Astrocyte (in vitro differentiated cells and primary cell): ENCODE measurements at regions not wholly inside any gene's neighbourhood (a gene's known extent, or its start where the extent isn't known, plus 50 kb on each side); places are given as distances from the start of the nearest gene placed in this dataset.

ENCODE experiments used
- DNase-seq: peaks from one replicate; pipeline ENCODE4 v3.0.0-alpha.2; 2010; ENCODE audit warnings: low read depth
- FAIRE-seq: peaks from 2 replicates; lab custom pipeline; 2011; peaks lifted over from hg19 to GRCh38; lab: Jason Lieb, UNC
- H2AFZ ChIP-seq: 2 replicates; pipeline ENCODE4 v1.6.0; 2012; ENCODE audit warnings: low read depth, low read length, inconsistent platforms
- H3K27ac ChIP-seq: 2 replicates; pipeline ENCODE4 v1.5.1; 2011; ENCODE audit warnings: low read depth, low read length, inconsistent platforms
- H3K27me3 ChIP-seq: 2 replicates; pipeline ENCODE4 v1.6.0; 2011; ENCODE audit warnings: low read length, inconsistent platforms; ENCODE audit not compliant: insufficient read depth
- H3K36me3 ChIP-seq: 2 replicates; pipeline ENCODE4 v1.5.1; 2011; ENCODE audit warnings: low read length, inconsistent platforms; ENCODE audit not compliant: insufficient read depth
- H3K4me1 ChIP-seq: 2 replicates; pipeline ENCODE4 v1.5.1; 2011; ENCODE audit warnings: low read length, inconsistent platforms; ENCODE audit not compliant: insufficient read depth
- H3K4me2 ChIP-seq: 2 replicates; pipeline ENCODE4 v1.6.0; 2012; ENCODE audit warnings: low read length, inconsistent platforms
- H3K4me3 ChIP-seq: 2 replicates; pipeline ENCODE4 v1.5.1; 2011; ENCODE audit warnings: low read depth, mild to moderate bottlenecking, low read length, inconsistent platforms; ENCODE audit not compliant: insufficient read depth
- H3K79me2 ChIP-seq: 2 replicates; pipeline ENCODE4 v1.6.0; 2012; ENCODE audit warnings: mild to moderate bottlenecking, low read length, inconsistent platforms; ENCODE audit not compliant: insufficient read depth
- H3K9ac ChIP-seq: 2 replicates; pipeline ENCODE4 v1.6.0; 2012; ENCODE audit warnings: mild to moderate bottlenecking, low read length, inconsistent platforms
- H3K9me3 ChIP-seq: 2 replicates; pipeline ENCODE4 v1.5.1; 2012; ENCODE audit warnings: low read depth, mild to moderate bottlenecking, low read length, inconsistent platforms; ENCODE audit not compliant: insufficient read depth
- H4K20me1 ChIP-seq: 2 replicates; pipeline ENCODE4 v1.6.0; 2012; ENCODE audit warnings: low read length, inconsistent platforms; ENCODE audit not compliant: insufficient read depth
- H3K27ac Mint-ChIP-seq: one replicate; pipeline ENCODE4 v1.8.0; 2021; ENCODE audit warnings: mild to moderate bottlenecking, mixed read lengths; ENCODE audit not compliant: unreplicated experiment
- H3K27me3 Mint-ChIP-seq: one replicate; pipeline ENCODE4 v1.8.0; 2021; ENCODE audit warnings: low read depth, mixed read lengths; ENCODE audit not compliant: unreplicated experiment
- H3K36me3 Mint-ChIP-seq: one replicate; pipeline ENCODE4 v1.8.0; 2021; ENCODE audit warnings: low read depth, mixed read lengths; ENCODE audit not compliant: unreplicated experiment
- H3K4me1 Mint-ChIP-seq: one replicate; pipeline ENCODE4 v1.8.0; 2021; ENCODE audit warnings: low read depth, mixed read lengths; ENCODE audit not compliant: unreplicated experiment
- H3K4me3 Mint-ChIP-seq: one replicate; pipeline ENCODE4 v1.8.0; 2021; ENCODE audit warnings: mild to moderate bottlenecking, moderate library complexity, mixed read lengths; ENCODE audit not compliant: unreplicated experiment
- H3K9me3 Mint-ChIP-seq: one replicate; pipeline ENCODE4 v1.8.0; 2021; ENCODE audit warnings: mild to moderate bottlenecking, mixed read lengths; ENCODE audit not compliant: unreplicated experiment
- CTCF ChIP-seq: IDR thresholded peaks from 2 replicates; pipeline ENCODE4 v1.5.1; 2011; ENCODE audit warnings: low read depth, mild to moderate bottlenecking, inconsistent platforms, low read length, moderate library complexity; ENCODE audit not compliant: insufficient read depth
- EZH2 ChIP-seq: IDR thresholded peaks from 2 replicates; pipeline ENCODE4 v1.6.1; 2012; ENCODE audit warnings: mild to moderate bottlenecking, low read length, inconsistent platforms; ENCODE audit not compliant: insufficient read depth

GRCh38 chr6:156598071-156598854 lies 178.9 kb upstream of the ARID1B start:
- no peak for FAIRE-seq
- H3K79me2 ChIP-seq: no peaks in the 10 kb centered on the region
- H3K4me2 ChIP-seq: peak overlapping the region; percentile 49
- DNase-seq: no peak
- Mint-ChIP-seq H3K4me3 (no peak overlapping the region), H3K27me3 (peaks cover 19% of the 10 kb centered on the region), H3K4me1 (peaks cover 8% of the 10 kb centered on the region), H3K9me3 (peaks cover 2% of the 10 kb centered on the region), H3K27ac (no peak overlapping the region), H3K36me3 (no peaks in the 10 kb centered on the region)
- no peak overlapping the region for H3K4me3 ChIP-seq
- H4K20me1 ChIP-seq: no peaks in the 10 kb centered on the region
- H3K4me1 ChIP-seq: no peaks in the 10 kb centered on the region
- peak overlapping the region; percentile 36 for H2AFZ ChIP-seq
- H3K9me3 ChIP-seq: no peaks in the 10 kb centered on the region
- H3K27ac ChIP-seq: no peak overlapping the region
- H3K36me3 ChIP-seq: no peaks in the 10 kb centered on the region
- H3K27me3 ChIP-seq: no peaks in the 10 kb centered on the region
- H3K9ac ChIP-seq: no peak overlapping the region
- TF ChIP-seq CTCF (no peak), EZH2 (no peak)

GRCh38 chr6:156597095-156597494 lies 180.1 kb upstream of the ARID1B start:
- no peaks in the 10 kb centered on the region for H4K20me1 ChIP-seq
- Mint-ChIP-seq H3K4me1 (peaks cover 8% of the 10 kb centered on the region), H3K9me3 (peaks cover 5% of the 10 kb centered on the region), H3K36me3 (no peaks in the 10 kb centered on the region), H3K4me3 (no peak overlapping the region), H3K27ac (no peak overlapping the region), H3K27me3 (peaks cover 19% of the 10 kb centered on the region)
- H2AFZ ChIP-seq: no peak overlapping the region
- no peaks in the 10 kb centered on the region for H3K9me3 ChIP-seq
- H3K27ac ChIP-seq: no peak overlapping the region
- H3K4me1 ChIP-seq: no peaks in the 10 kb centered on the region
- H3K27me3 ChIP-seq: no peaks in the 10 kb centered on the region
- DNase-seq: no peak
- H3K9ac ChIP-seq: no peak overlapping the region
- no peaks in the 10 kb centered on the region for H3K36me3 ChIP-seq
- no peak for FAIRE-seq
- no peak overlapping the region for H3K4me3 ChIP-seq
- H3K4me2 ChIP-seq: no peak overlapping the region
- TF ChIP-seq EZH2 (no peak), CTCF (no peak)
- no peaks in the 10 kb centered on the region for H3K79me2 ChIP-seq

- H3K27ac Mint-ChIP-seq: no peak overlapping the region
- Histone ChIP-seq H2AFZ (no peak overlapping the region), H3K27me3 (no peaks in the 10 kb centered on the region), H3K79me2 (no peaks in the 10 kb centered on the region), H3K27ac (no peak overlapping the region), H4K20me1 (no peaks in the 10 kb centered on the region), H3K9ac (no peak overlapping the region), H3K4me1 (no peaks in the 10 kb centered on the region), H3K4me2 (peak overlapping the region; percentile 23), H3K4me3 (no peak overlapping the region), H3K36me3 (no peaks in the 10 kb centered on the region), H3K9me3 (no peaks in the 10 kb centered on the region)
- H3K4me3 Mint-ChIP-seq: no peak overlapping the region
- H3K9me3 Mint-ChIP-seq: peaks cover 5% of the 10 kb centered on the region
- no peak for TF ChIP-seq CTCF
- no peak for TF ChIP-seq EZH2
- peak; percentile 71 for DNase-seq
- peaks cover 13% of the 10 kb centered on the region for H3K27me3 Mint-ChIP-seq
- H3K4me1 Mint-ChIP-seq: peaks cover 14% of the 10 kb centered on the region
- no peaks in the 10 kb centered on the region for H3K36me3 Mint-ChIP-seq
- FAIRE-seq: no peak
These were observed 181.7 kb upstream of the ARID1B start for GRCh38 chr6:156595476-156595875.
